ENCODE measurements at regions not wholly inside any gene's neighbourhood (a gene's known extent, or its start where the extent isn't known, plus 50 kb on each side); places are given as distances from the start of the nearest gene placed in this dataset.
"Not testable (repeated sequence)": the region's sequence is repeated elsewhere in the genome, so short reads cannot be mapped to it uniquely, and the experiment has no call there.

GRCh38 chr14:61147831-61148549, 133.1 kb downstream of the TMEM30B start:
- Mint-ChIP-seq H3K36me3 (ENCODE audit: low read depth) (peaks cover 21% of the 10 kb centered on the region), H3K9me3 (peaks cover 29% of the 10 kb centered on the region), H3K27me3 (peaks cover 18% of the 10 kb centered on the region), H3K27ac (no peak overlapping the region), H3K4me3 (no peak overlapping the region), H3K4me1 (no peaks in the 10 kb centered on the region)
- ChIA-PET CTCF (interaction anchor here (0.6 kb wide), 1 partner anchor 241 kb away, joined by 3 read pairs; no protein-coding TSS in a partner anchor), POLR2A (no interaction called here)
- DNase-seq: no peak

- H3K4me1 Mint-ChIP-seq: no peaks in the 10 kb centered on the region
- CTCF ChIA-PET: interaction anchor here (0.6 kb wide), 1 partner anchor 242 kb away, joined by 3 read pairs; no protein-coding TSS in a partner anchor
- peaks cover 31% of the 10 kb centered on the region for H3K9me3 Mint-ChIP-seq
- no peak overlapping the region for H3K27ac Mint-ChIP-seq
- peaks cover 18% of the 10 kb centered on the region for H3K27me3 Mint-ChIP-seq
- peaks cover 22% of the 10 kb centered on the region for H3K36me3 Mint-ChIP-seq (ENCODE audit: low read depth)
- no peak overlapping the region for H3K4me3 Mint-ChIP-seq
- no peak for DNase-seq
- POLR2A ChIA-PET: no interaction called here
Measured at GRCh38 chr14:61147381-61147821, 133.7 kb downstream of the TMEM30B start.

DNA sequence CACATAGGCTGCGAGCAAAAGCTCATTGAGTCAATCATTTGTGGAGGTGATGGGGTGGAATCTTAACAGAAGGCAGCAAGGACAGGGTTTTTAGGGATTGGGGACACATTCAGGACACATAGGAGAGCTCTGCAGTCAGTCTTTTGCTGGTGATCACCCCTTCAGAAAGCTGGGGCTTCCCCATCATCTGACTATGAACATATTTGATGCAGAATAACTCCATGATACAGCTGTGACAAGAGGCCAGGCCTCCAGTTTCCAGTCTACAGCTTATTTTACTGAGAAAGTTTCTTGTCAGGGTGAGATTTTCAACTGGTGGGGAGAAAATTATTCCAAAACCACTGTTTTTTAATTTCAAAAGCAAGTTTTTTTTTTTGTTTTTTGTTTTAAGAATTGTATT, 134.2 kb downstream of the TMEM30B start:
- CTCF ChIA-PET: interaction anchor here (0.6 kb wide), 2 partner anchors 242 to 599 kb away, joined by 3 to 5 read pairs; no protein-coding TSS in a partner anchor
- POLR2A ChIA-PET: no interaction called here

DNA sequence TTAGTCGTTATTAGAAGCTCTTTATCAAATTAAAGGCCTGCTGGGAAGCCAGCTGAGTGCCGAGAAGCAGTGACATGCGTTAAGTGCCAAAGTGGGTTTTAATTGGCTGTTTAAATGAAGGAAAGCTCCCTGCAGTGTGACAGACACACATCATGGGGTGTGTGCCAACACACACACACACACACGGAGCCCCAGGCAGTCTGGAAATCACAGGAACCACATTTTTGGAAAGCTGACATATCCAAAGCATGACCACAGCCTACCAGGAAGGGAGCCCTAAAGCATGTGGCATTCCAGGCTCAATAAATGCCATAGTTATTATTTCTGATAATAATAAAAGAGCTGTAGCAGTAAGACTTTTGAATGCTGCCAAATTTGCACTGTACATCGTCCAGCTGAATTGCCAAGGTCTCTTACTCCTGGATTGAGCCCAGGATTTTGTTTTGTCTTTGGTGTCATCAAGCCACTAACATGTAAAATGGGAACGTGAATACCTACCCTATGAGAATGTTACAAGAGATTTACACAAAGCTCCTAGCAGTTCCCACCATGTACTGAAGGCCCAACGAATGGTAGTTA, 135.1 kb downstream of the TMEM30B start:
- H3K36me3 Mint-ChIP-seq (ENCODE audit: low read depth): peaks cover 19% of the 10 kb centered on the region
- peaks cover 31% of the 10 kb centered on the region for H3K9me3 Mint-ChIP-seq
- H3K4me1 Mint-ChIP-seq: no peaks in the 10 kb centered on the region
- H3K27me3 Mint-ChIP-seq: peaks cover 16% of the 10 kb centered on the region
- no peak for DNase-seq
- H3K4me3 Mint-ChIP-seq: no peak overlapping the region
- ChIA-PET POLR2A (no interaction called here), CTCF (no interaction called here)
- H3K27ac Mint-ChIP-seq: no peak overlapping the region

More for the DNA sequence above, 134.2 kb downstream of the TMEM30B start:
- H3K27ac Mint-ChIP-seq: no peak overlapping the region
- H3K36me3 Mint-ChIP-seq (ENCODE audit: low read depth): peaks cover 22% of the 10 kb centered on the region
- H3K27me3 Mint-ChIP-seq: peaks cover 18% of the 10 kb centered on the region
- DNase-seq: no peak
- H3K4me3 Mint-ChIP-seq: no peak overlapping the region
- no peaks in the 10 kb centered on the region for H3K4me1 Mint-ChIP-seq
- H3K9me3 Mint-ChIP-seq: peaks cover 33% of the 10 kb centered on the region

- H3K4me1 Mint-ChIP-seq: no peaks in the 10 kb centered on the region
- H3K36me3 Mint-ChIP-seq (ENCODE audit: low read depth): peaks cover 19% of the 10 kb centered on the region
- no peak overlapping the region for H3K27ac Mint-ChIP-seq
- H3K9me3 Mint-ChIP-seq: peaks cover 31% of the 10 kb centered on the region
- H3K27me3 Mint-ChIP-seq: peaks cover 14% of the 10 kb centered on the region
- DNase-seq: no peak
- ChIA-PET CTCF (no interaction called here), POLR2A (no interaction called here)
- H3K4me3 Mint-ChIP-seq: no peak overlapping the region
Measured at GRCh38 chr14:61145034-61145902, 135.9 kb downstream of the TMEM30B start.

DNA sequence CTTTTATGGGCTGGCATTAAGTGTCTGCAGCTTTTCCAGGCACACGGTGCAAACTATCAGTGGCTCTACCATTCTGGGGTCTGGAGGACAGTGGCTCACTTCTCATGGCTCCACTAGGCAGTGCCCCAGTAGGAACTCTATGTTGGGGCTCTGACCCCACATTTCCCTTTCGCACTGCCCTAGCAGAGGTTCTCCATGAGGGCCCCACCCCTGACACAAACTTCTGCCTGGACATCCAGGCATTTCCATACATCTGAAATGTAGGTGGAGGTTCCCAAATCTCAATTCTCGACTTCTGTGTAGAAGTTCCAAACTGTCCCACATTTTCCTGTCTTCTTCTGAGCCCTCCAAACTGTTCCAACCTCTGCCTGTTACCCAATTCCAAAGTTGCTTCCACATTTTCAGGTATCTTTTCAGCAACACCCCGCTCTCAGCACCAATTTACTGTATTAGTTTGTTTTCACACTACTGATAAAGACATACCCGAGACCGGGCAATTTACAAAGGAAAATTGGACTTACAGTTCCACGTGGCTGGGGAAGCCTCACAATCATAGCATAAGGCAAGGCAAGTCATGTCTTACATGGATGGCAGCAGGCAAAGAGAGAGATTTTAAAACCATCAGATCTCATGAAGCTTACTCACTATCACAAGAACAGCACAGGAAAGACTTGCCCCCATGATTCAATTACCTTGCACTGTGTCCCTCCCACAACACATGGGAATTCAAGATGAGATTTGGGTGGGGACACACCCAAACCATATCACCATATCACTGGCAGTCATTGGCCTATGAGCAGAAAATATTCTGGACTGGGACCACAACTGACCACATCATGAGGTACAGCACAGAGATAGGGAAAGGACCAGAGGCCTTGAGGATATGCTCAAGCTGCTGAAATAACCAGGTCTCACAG, 136.8 kb downstream of the TMEM30B start:
- Mint-ChIP-seq H3K9me3 (peaks cover 31% of the 10 kb centered on the region), H3K36me3 (ENCODE audit: low read depth) (peaks cover 19% of the 10 kb centered on the region)
- H3K27ac Mint-ChIP-seq, POLR2A ChIA-PET, CTCF ChIA-PET, H3K4me3 Mint-ChIP-seq, DNase-seq, H3K27me3 Mint-ChIP-seq, H3K4me1 Mint-ChIP-seq: not testable (repeated sequence)

DNA sequence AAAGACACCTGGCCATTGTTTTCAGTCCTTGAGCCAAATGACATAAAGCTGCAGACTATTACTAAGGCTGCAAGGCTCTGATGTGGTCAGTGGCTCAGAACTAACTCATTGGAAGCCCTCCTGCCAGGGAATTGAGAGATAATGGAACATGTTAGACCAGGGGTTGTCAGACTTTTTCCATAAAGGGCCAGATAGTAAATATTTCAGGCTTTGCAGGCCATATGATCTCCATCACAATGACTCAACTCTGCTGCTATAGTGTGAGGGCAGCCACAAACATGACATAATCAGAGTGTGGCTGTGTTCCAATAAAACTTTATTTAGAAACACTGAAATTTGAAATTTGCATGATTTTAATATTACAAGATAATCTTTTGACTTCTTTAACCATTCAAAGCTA, 140.3 kb downstream of the TMEM30B start:
- peaks cover 32% of the 10 kb centered on the region for H3K9me3 Mint-ChIP-seq
- peaks cover 11% of the 10 kb centered on the region for H3K27me3 Mint-ChIP-seq
- peaks cover 23% of the 10 kb centered on the region for H3K36me3 Mint-ChIP-seq (ENCODE audit: low read depth)
- POLR2A ChIA-PET: no interaction called here
- no peak overlapping the region for H3K27ac Mint-ChIP-seq
- H3K4me3 Mint-ChIP-seq: no peak overlapping the region
- CTCF ChIA-PET: no interaction called here
- DNase-seq: no peak
- no peaks in the 10 kb centered on the region for H3K4me1 Mint-ChIP-seq

- H3K9me3 Mint-ChIP-seq: peaks cover 29% of the 10 kb centered on the region
- peaks cover 20% of the 10 kb centered on the region for H3K36me3 Mint-ChIP-seq (ENCODE audit: low read depth)
- no peak overlapping the region for H3K27ac Mint-ChIP-seq
- POLR2A ChIA-PET: no interaction called here
- DNase-seq: no peak
- no peaks in the 10 kb centered on the region for H3K4me1 Mint-ChIP-seq
- H3K27me3 Mint-ChIP-seq: peaks cover 11% of the 10 kb centered on the region
- no peak overlapping the region for H3K4me3 Mint-ChIP-seq
- CTCF ChIA-PET: no interaction called here
Measured at GRCh38 chr14:61140271-61140670, 140.9 kb downstream of the TMEM30B start.

DNA sequence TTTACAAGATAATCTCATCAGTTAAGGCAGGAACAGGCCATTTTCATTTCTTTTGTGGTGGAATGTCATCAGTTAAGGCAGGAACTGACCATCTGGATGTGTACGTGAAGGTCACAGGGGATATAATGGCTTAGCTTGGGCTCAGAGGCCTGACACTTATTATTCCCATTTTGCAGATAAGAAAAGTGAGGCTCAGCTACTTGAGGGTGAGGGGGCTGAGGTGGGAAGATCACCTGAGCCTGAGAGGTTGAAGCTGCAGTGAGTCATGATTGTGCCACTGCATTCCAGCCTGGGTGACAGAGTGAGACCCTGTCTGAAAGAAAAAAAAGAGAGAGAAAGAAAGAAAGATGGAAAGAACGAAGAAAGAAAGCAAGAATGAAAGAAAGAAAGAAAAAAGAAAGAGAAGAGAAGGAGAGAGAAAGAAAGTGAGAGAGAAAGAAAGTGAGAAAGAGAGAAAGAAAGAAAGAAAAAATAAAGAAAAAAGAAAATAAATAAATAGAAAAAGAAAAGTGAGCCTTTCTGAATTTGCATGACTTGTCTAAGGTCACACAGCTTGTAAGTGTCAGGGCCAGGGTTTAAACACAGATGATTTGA, 142.0 kb downstream of the TMEM30B start:
- ChIA-PET POLR2A (no interaction called here), CTCF (no interaction called here)
- DNase-seq: no peak
- peaks cover 13% of the 10 kb centered on the region for H3K36me3 Mint-ChIP-seq (ENCODE audit: low read depth)
- H3K4me1 Mint-ChIP-seq: no peaks in the 10 kb centered on the region
- H3K27me3 Mint-ChIP-seq: peaks cover 7% of the 10 kb centered on the region
- H3K4me3 Mint-ChIP-seq: no peak overlapping the region
- peaks cover 20% of the 10 kb centered on the region for H3K9me3 Mint-ChIP-seq
- H3K27ac Mint-ChIP-seq: no peak overlapping the region

GRCh38 chr14:61132894-61133293, 148.2 kb downstream of the TMEM30B start:
- ChIA-PET POLR2A (no interaction called here), CTCF (no interaction called here)
- Mint-ChIP-seq H3K36me3 (ENCODE audit: low read depth) (peaks cover 4% of the 10 kb centered on the region), H3K4me3 (no peak overlapping the region), H3K27ac (no peak overlapping the region), H3K9me3 (peaks cover 8% of the 10 kb centered on the region), H3K27me3 (peaks cover 5% of the 10 kb centered on the region), H3K4me1 (peaks cover 12% of the 10 kb centered on the region)
- DNase-seq: no peak

GRCh38 chr14:61132336-61132735, 148.8 kb downstream of the TMEM30B start:
- peaks cover 2% of the 10 kb centered on the region for H3K27me3 Mint-ChIP-seq
- no peak for DNase-seq
- CTCF ChIA-PET: no interaction called here
- H3K27ac Mint-ChIP-seq: no peak overlapping the region
- peaks cover 12% of the 10 kb centered on the region for H3K4me1 Mint-ChIP-seq
- POLR2A ChIA-PET: no interaction called here
- H3K4me3 Mint-ChIP-seq: no peak overlapping the region
- peaks cover 4% of the 10 kb centered on the region for H3K36me3 Mint-ChIP-seq (ENCODE audit: low read depth)
- H3K9me3 Mint-ChIP-seq: peaks cover 6% of the 10 kb centered on the region

DNA sequence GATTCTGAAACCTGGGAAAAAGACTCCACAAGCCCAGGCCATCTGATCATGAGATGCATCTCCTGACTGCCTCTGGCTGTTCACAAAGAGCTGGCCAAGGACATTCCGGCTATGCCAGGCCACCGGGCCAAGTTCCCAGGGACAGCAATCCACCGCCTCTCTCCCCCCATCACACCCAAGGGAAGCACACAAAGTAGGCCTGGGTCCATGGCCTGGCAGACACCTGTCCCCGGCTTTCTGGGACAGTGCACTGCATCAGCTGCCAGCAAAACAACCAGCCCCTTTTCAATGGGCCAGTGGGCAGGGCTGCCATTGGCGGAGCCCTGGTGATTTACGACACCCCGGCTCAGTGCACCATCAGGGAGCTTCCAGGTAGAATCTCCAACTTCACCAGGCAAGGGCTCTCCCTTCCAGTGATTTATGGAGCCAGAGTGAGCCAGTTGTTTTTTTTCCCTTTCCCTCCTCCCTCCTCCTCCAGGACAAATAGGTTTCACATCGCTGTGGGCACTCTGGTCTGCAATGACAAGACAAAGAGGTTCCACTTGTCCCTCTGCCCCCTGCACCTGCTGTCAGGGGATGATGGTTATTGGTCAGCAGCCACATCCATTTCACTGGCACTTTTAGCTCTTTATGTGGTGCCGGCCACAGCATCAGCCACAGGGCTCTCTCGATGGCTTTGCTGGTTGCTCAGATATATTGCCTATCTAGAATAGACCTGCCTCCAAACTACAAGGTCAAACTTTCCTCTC, 149.6 kb downstream of the SLC38A6 start:
- ChIA-PET CTCF (no interaction called here), POLR2A (no interaction called here)
- Mint-ChIP-seq H3K4me3 (no peak overlapping the region), H3K27me3 (no peaks in the 10 kb centered on the region), H3K36me3 (ENCODE audit: low read depth) (no peaks in the 10 kb centered on the region), H3K9me3 (peaks cover 3% of the 10 kb centered on the region), H3K27ac (no peak overlapping the region), H3K4me1 (peaks cover 20% of the 10 kb centered on the region)
- DNase-seq: no peak

All from activated CD4-positive, alpha-beta memory T cell treated with anti-CD3 and anti-CD28 coated beads, Interleukin-2, amount 10 ng/mL, durations not matched to agents 7 days and 5 days (primary cell).